ENCODE measurements at regions not wholly inside any gene's neighbourhood (a gene's known extent, or its start where the extent isn't known, plus 50 kb on each side); places are given as distances from the start of the nearest gene placed in this dataset.

DNA sequence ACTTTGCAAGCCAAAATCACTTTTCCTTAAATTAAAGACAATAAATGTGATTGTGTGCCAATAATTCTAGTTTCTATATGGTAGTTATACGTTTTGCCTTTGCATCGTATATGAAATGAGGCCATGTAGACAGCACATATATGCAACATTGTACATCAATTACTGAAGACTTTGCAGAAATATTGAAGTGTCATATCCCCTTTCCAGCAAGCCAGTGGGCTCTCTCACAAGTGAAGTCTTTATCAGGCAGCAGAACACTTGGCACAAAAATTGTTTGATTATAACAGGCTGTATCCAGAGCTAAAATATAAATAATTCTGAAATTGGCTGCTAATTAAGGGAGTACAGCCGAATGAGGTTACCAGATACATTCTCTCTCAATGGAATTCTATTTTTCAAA lies 588.6 kb upstream of the SEMA3D start:
- Histone ChIP-seq H3K9ac (replicated peaks in 1 of 4; ENCODE audit: extremely low read depth in 1 of 4, low read depth in 3 of 4, low read length in 3 of 4) (no peak overlapping the region), H4K8ac (ENCODE audit: extremely low read depth, insufficient read depth, low read length) (no peak overlapping the region), H3K9me3 (ENCODE audit: insufficient read depth in 2 of 2, low read depth in 1 of 2, low read length in 1 of 2) (no peaks in the 10 kb centered on the region), H3K27ac (ENCODE audit: low read depth, low read length) (no peak overlapping the region), H3K4ac (replicated peaks; ENCODE audit: insufficient read length, low read depth, low read length) (no peak overlapping the region), H3K56ac (replicated peaks; ENCODE audit: insufficient read length, low read depth, low read length) (no peak overlapping the region), H2AFZ (ENCODE audit: low read length) (no peak overlapping the region), H4K91ac (replicated peaks; ENCODE audit: insufficient read length, low read length) (no peak overlapping the region), H4K5ac (ENCODE audit: insufficient read length, low read depth, low read length) (no peak overlapping the region), H2AK5ac (ENCODE audit: low read depth, low read length) (no peak overlapping the region), H3K36me3 (ENCODE audit: control insufficient read depth in 2 of 4, insufficient read depth in 4 of 4, low read length in 3 of 4) (no peaks in the 10 kb centered on the region), H4K20me1 (replicated peaks in 1 of 2; ENCODE audit: control insufficient read depth in 1 of 2, insufficient read depth in 2 of 2, low read length in 2 of 2) (no peaks in the 10 kb centered on the region), H2BK12ac (ENCODE audit: low read depth, low read length) (no peak overlapping the region), H2BK120ac (replicated peaks; ENCODE audit: low read depth, low read length) (no peak overlapping the region), H2BK15ac (ENCODE audit: low read length) (no peak overlapping the region), H3K18ac (ENCODE audit: extremely low read depth, low read length) (no peak overlapping the region), H3K4me1 (replicated peaks in 1 of 4; ENCODE audit: control insufficient read depth in 3 of 4, insufficient read depth in 4 of 4, low read length in 3 of 4) (no peaks in the 10 kb centered on the region), H3K14ac (ENCODE audit: insufficient read length) (no peak overlapping the region), H3K23me2 (ENCODE audit: low read depth, low read length) (no peaks in the 10 kb centered on the region), H3K79me1 (ENCODE audit: low read depth, low read length) (no peaks in the 10 kb centered on the region), H2BK5ac (ENCODE audit: low read depth, low read length) (no peak overlapping the region), H3K23ac (ENCODE audit: insufficient read length) (no peak overlapping the region), H3K4me3 (ENCODE audit: extremely low read depth in 1 of 4, insufficient read depth in 2 of 4, low read depth in 3 of 4, low read length in 4 of 4) (no peak overlapping the region), H3K79me2 (ENCODE audit: control insufficient read depth in 1 of 2, insufficient read depth in 2 of 2, low read length in 2 of 2) (no peaks in the 10 kb centered on the region), H3K27me3 (replicated peaks in 1 of 4; ENCODE audit: control insufficient read depth in 3 of 4, extremely low read depth in 1 of 4, insufficient read depth in 3 of 4, low read length in 3 of 4) (peaks cover 0 to 1% (median 0%) of the 10 kb centered on the region in 4 experiments; a peak in 1 of 7 replicates), H3K4me2 (ENCODE audit: insufficient read depth in 1 of 2, low read depth in 2 of 2, low read length in 2 of 2) (no peak overlapping the region), H2BK20ac (ENCODE audit: low read length) (no peak overlapping the region)
- FAIRE-seq (no peak), DNase-seq (ENCODE audit: low read depth in 1 of 2, low spot score in 2 of 2) (no peak)
- TF ChIP-seq SP4 (IDR thresholded peaks at IDR 0.05; ENCODE audit: low read length): no peak
- no peak for TF ChIP-seq POLR2AphosphoS5 (IDR thresholded peaks at IDR 0.05; ENCODE audit: low read depth, low read length)
- no peak for TF ChIP-seq GTF2F1 (IDR thresholded peaks at IDR 0.05; ENCODE audit: borderline replicate concordance, low read depth, low read length)
- no peak for TF ChIP-seq JUN (IDR thresholded peaks at IDR 0.05; ENCODE audit: low read depth, low read length)
- TF ChIP-seq GABPA (IDR thresholded peaks at IDR 0.05; ENCODE audit: borderline replicate concordance, insufficient read depth, low read length): no peak
- TF ChIP-seq TCF12 (IDR thresholded peaks at IDR 0.05; ENCODE audit: low read depth, low read length): no peak
- TF ChIP-seq, protein P1, sequence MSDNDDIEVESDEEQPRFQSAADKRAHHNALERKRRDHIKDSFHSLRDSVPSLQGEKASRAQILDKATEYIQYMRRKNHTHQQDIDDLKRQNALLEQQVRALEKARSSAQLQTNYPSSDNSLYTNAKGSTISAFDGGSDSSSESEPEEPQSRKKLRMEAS (IDR thresholded peaks at IDR 0.05): no peak
- TF ChIP-seq CHD1 (IDR thresholded peaks at IDR 0.05; ENCODE audit: low read depth, low read length): no peak
- no peak for TF ChIP-seq SIN3A (conservative IDR thresholded peaks at IDR 0.05 in 1 of 2, IDR thresholded peaks at IDR 0.05 in 1 of 2; ENCODE audit: low read depth in 1 of 2, low read length in 2 of 2)
- no peak for TF ChIP-seq SIRT6 (IDR thresholded peaks at IDR 0.05; ENCODE audit: low read length)
- no peak for TF ChIP-seq BRCA1 (IDR thresholded peaks at IDR 0.05; ENCODE audit: low read depth, low read length)
- no peak for TF ChIP-seq CREB1 (IDR thresholded peaks at IDR 0.05)
- TF ChIP-seq PHF8 (conservative IDR thresholded peaks at IDR 0.05; ENCODE audit: low read depth, low read length): no peak
- no peak for TF ChIP-seq TAF7 (optimal IDR thresholded peaks at IDR 0.05; ENCODE audit: borderline replicate concordance, low read depth, low read length)
- TF ChIP-seq ZNF274 (IDR thresholded peaks at IDR 0.05; ENCODE audit: borderline replicate concordance, extremely low read depth, low read length): no peak
- TF ChIP-seq SP2 (IDR thresholded peaks at IDR 0.05; ENCODE audit: low read length): no peak
- CTCF ChIA-PET (ENCODE audit: partially characterized antibody): no interaction called here
- WGBS, 2 experiments (ENCODE audit: extremely low coverage in 1 of 2, insufficient coverage in 1 of 2, insufficient read length in 1 of 2, insufficient replicate concordance in 2 of 2, low coverage in 1 of 2, low lambda C conversion rate in 2 of 2, missing lambda C conversion rate in 1 of 2): 85% methylated on average over 3 of the region's 3 CpGs; no CpG with 5 or more reads in 1 of the 2 experiments
- POLR2A ChIA-PET (ENCODE audit: partially characterized antibody): no interaction called here

Data from H1 (cell line).